WTC11 (cell line): ENCODE measurements at regions not wholly inside any gene's neighbourhood (a gene's known extent, or its start where the extent isn't known, plus 50 kb on each side); places are given as distances from the start of the nearest gene placed in this dataset.

Experiments used
- ATAC-seq: fragments of 200-7000 bp; cut with Tn5 transposase; 2 replicates; pipeline ENCODE4 v1.10.0; 2021; ENCODE audit warnings: mild to moderate bottlenecking, moderate library complexity
- CTCF ChIA-PET: fragments of 300-600 bp; sonication (Branson Sonifier 250); formaldehyde crosslinking; loops from one replicate; lab custom pipeline; 2021; ENCODE audit warnings: antibody characterized with exemption; lab: Charles Lee
- POLR2A ChIA-PET: fragments of 350-600 bp; sonication (Branson Sonifier 250); formaldehyde crosslinking; loops from one replicate; lab custom pipeline; 2021; ENCODE audit warnings: antibody characterized with exemption; lab: Charles Lee
- DNase-seq: peaks from one replicate; pipeline ENCODE4 v3.0.0; 2021; ENCODE audit warnings: low spot score
- H3K27ac Mint-ChIP-seq: 2 replicates; pipeline ENCODE4 v1.8.0; 2021; ENCODE audit warnings: mixed read lengths
- H3K27me3 Mint-ChIP-seq: 2 replicates; pipeline ENCODE4 v1.8.0; 2021; ENCODE audit warnings: low read depth, mild to moderate bottlenecking, moderate library complexity, mixed read lengths
- H3K36me3 Mint-ChIP-seq: 2 replicates; pipeline ENCODE4 v1.8.0; 2021; ENCODE audit warnings: mixed read lengths
- H3K4me1 Mint-ChIP-seq: 2 replicates; pipeline ENCODE4 v1.8.0; 2022; ENCODE audit warnings: mixed read lengths
- H3K4me3 Mint-ChIP-seq: 2 replicates; pipeline ENCODE4 v1.8.0; 2021; ENCODE audit warnings: mild to moderate bottlenecking, moderate library complexity, mixed read lengths
- H3K9me3 Mint-ChIP-seq: 2 replicates; pipeline ENCODE4 v1.8.0; 2021; ENCODE audit warnings: mixed read lengths
- ETV6 ChIP-seq: sonication (generic); formaldehyde crosslinking; IDR thresholded peaks from 2 replicates; pipeline ENCODE4 v1.8.1; 2022; ENCODE audit warnings: mild to moderate bottlenecking, missing genetic modification reagents
- FOXJ3 ChIP-seq: sonication (generic); formaldehyde crosslinking; IDR thresholded peaks from 2 replicates; pipeline ENCODE4 v1.9.0; 2021; ENCODE audit warnings: missing genetic modification reagents, mild to moderate bottlenecking, borderline replicate concordance
- GRHL2 ChIP-seq: fragments of 250-450 bp; sonication (Bioruptor Pico); IDR thresholded peaks from 2 replicates; pipeline ENCODE4 v1.8.0; 2022; ENCODE audit warnings: mild to moderate bottlenecking, moderate library complexity; ENCODE audit not compliant: insufficient replicate concordance, severe bottlenecking
- JUN ChIP-seq: sonication (generic); formaldehyde crosslinking; IDR thresholded peaks from 2 replicates; pipeline ENCODE4 v1.8.0; 2023; ENCODE audit warnings: mild to moderate bottlenecking, missing genetic modification reagents
- NFE2L1 ChIP-seq: sonication (generic); formaldehyde crosslinking; IDR thresholded peaks from 2 replicates; pipeline ENCODE4 v1.8.1; 2023; ENCODE audit warnings: missing genetic modification reagents
- NR2C2 ChIP-seq: sonication (generic); formaldehyde crosslinking; IDR thresholded peaks from 2 replicates; pipeline ENCODE4 v1.8.0; 2022; ENCODE audit warnings: mild to moderate bottlenecking, missing genetic modification reagents
- OVOL2 ChIP-seq: fragments of 250-450 bp; sonication (Bioruptor Pico); IDR thresholded peaks from 2 replicates; pipeline ENCODE4 v1.9.0; 2021; ENCODE audit warnings: mild to moderate bottlenecking, borderline replicate concordance
- RELA ChIP-seq: sonication (generic); formaldehyde crosslinking; IDR thresholded peaks from 2 replicates; pipeline ENCODE4 v1.8.1; 2022; ENCODE audit warnings: missing genetic modification reagents, mild to moderate bottlenecking, borderline replicate concordance
- TP53 ChIP-seq: sonication (generic); formaldehyde crosslinking; IDR thresholded peaks from 2 replicates; pipeline ENCODE4 v1.8.1; 2023; ENCODE audit warnings: mild to moderate bottlenecking, missing genetic modification reagents
- ZNF317 ChIP-seq: sonication (generic); formaldehyde crosslinking; IDR thresholded peaks from 2 replicates; pipeline ENCODE4 v1.8.1; 2023; ENCODE audit warnings: low read depth, mild to moderate bottlenecking, moderate library complexity, missing genetic modification reagents, borderline replicate concordance
- ZNF423 ChIP-seq: fragments of 250-450 bp; sonication (Bioruptor Pico); IDR thresholded peaks from 2 replicates; pipeline ENCODE4 v2.1.2; 2022; ENCODE audit warnings: mild to moderate bottlenecking, moderate library complexity
- TF ChIP-seq, protein P1 (sequence below): sonication (generic); formaldehyde crosslinking; IDR thresholded peaks from 2 replicates; pipeline ENCODE4 v1.8.1; 2023; ENCODE audit warnings: mild to moderate bottlenecking, missing genetic modification reagents, borderline replicate concordance
- TF ChIP-seq, protein P2 (sequence below): sonication (generic); formaldehyde crosslinking; IDR thresholded peaks from 2 replicates; pipeline ENCODE4 v1.8.1; 2022; ENCODE audit warnings: missing genetic modification reagents, borderline replicate concordance
- TF ChIP-seq, protein P3 (sequence below): sonication (generic); formaldehyde crosslinking; IDR thresholded peaks from 2 replicates; pipeline ENCODE4 v1.8.1; 2023; ENCODE audit warnings: mild to moderate bottlenecking, missing genetic modification reagents, moderate library complexity
- TF ChIP-seq, protein P4 (sequence below): sonication (generic); formaldehyde crosslinking; IDR thresholded peaks from 2 replicates; pipeline ENCODE4 v1.8.0; 2022; ENCODE audit warnings: mild to moderate bottlenecking, missing genetic modification reagents
- TF ChIP-seq, protein P5 (sequence below): sonication (generic); formaldehyde crosslinking; conservative IDR thresholded peaks from 2 replicates; pipeline ENCODE4 v1.8.1; 2023; ENCODE audit warnings: mild to moderate bottlenecking, low read depth, missing genetic modification reagents, moderate library complexity

DNA sequence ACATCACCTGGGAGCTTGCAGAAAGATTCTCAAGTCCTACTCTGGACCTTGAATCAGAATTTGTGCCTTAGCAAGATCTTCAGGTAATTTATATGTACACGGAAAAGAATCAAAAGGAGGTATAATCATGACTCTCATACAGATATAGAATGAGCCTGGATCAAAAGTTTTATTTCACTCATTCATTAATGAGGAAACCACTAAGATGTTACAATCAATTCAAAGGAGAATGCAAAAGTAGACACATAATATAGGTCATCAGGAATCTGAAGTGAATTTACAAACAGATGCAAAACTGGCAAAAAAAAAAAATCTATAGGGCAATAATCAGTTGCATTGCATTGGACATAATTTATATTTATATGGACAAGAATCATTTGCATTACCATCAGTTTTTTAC is 195.4 kb upstream of the TLE3 start:
- H3K36me3 Mint-ChIP-seq = no peaks in the 10 kb centered on the region
- H3K4me3 Mint-ChIP-seq = no peak overlapping the region
- ATAC-seq (no peak), DNase-seq (no peak)
- no peak for TF ChIP-seq FOXJ3 (CRISPR knock-in tag)
- no peak for TF ChIP-seq ZNF317
- TF ChIP-seq JUN (CRISPR knock-in tag) = no peak
- no peak for TF ChIP-seq NFE2L1 (CRISPR knock-in tag)
- no peak for TF ChIP-seq ZNF423
- no peak for TF ChIP-seq RELA (CRISPR knock-in tag)
- TF ChIP-seq, protein P1, sequence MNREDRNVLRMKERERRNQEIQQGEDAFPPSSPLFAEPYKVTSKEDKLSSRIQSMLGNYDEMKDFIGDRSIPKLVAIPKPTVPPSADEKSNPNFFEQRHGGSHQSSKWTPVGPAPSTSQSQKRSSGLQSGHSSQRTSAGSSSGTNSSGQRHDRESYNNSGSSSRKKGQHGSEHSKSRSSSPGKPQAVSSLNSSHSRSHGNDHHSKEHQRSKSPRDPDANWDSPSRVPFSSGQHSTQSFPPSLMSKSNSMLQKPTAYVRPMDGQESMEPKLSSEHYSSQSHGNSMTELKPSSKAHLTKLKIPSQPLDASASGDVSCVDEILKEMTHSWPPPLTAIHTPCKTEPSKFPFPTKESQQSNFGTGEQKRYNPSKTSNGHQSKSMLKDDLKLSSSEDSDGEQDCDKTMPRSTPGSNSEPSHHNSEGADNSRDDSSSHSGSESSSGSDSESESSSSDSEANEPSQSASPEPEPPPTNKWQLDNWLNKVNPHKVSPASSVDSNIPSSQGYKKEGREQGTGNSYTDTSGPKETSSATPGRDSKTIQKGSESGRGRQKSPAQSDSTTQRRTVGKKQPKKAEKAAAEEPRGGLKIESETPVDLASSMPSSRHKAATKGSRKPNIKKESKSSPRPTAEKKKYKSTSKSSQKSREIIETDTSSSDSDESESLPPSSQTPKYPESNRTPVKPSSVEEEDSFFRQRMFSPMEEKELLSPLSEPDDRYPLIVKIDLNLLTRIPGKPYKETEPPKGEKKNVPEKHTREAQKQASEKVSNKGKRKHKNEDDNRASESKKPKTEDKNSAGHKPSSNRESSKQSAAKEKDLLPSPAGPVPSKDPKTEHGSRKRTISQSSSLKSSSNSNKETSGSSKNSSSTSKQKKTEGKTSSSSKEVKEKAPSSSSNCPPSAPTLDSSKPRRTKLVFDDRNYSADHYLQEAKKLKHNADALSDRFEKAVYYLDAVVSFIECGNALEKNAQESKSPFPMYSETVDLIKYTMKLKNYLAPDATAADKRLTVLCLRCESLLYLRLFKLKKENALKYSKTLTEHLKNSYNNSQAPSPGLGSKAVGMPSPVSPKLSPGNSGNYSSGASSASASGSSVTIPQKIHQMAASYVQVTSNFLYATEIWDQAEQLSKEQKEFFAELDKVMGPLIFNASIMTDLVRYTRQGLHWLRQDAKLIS = no peak
- TF ChIP-seq, protein P2, sequence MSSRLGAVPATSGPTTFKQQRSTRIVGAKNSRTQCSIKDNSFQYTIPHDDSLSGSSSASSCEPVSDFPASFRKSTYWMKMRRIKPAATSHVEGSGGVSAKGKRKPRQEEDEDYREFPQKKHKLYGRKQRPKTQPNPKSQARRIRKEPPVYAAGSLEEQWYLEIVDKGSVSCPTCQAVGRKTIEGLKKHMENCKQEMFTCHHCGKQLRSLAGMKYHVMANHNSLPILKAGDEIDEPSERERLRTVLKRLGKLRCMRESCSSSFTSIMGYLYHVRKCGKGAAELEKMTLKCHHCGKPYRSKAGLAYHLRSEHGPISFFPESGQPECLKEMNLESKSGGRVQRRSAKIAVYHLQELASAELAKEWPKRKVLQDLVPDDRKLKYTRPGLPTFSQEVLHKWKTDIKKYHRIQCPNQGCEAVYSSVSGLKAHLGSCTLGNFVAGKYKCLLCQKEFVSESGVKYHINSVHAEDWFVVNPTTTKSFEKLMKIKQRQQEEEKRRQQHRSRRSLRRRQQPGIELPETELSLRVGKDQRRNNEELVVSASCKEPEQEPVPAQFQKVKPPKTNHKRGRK (CRISPR knock-in tag) = no peak
- no peak for TF ChIP-seq ETV6 (CRISPR knock-in tag)
- TF ChIP-seq GRHL2 = no peak
- no peak for TF ChIP-seq OVOL2
- TF ChIP-seq NR2C2 = no peak
- TF ChIP-seq, protein P3, sequence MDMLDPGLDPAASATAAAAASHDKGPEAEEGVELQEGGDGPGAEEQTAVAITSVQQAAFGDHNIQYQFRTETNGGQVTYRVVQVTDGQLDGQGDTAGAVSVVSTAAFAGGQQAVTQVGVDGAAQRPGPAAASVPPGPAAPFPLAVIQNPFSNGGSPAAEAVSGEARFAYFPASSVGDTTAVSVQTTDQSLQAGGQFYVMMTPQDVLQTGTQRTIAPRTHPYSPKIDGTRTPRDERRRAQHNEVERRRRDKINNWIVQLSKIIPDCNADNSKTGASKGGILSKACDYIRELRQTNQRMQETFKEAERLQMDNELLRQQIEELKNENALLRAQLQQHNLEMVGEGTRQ (CRISPR knock-in tag) = no peak
- H3K4me1 Mint-ChIP-seq = peaks cover 18% of the 10 kb centered on the region
- H3K27me3 Mint-ChIP-seq = no peaks in the 10 kb centered on the region
- CTCF ChIA-PET = no interaction called here
- POLR2A ChIA-PET = no interaction called here
- H3K9me3 Mint-ChIP-seq = no peaks in the 10 kb centered on the region
- H3K27ac Mint-ChIP-seq = no peak overlapping the region

DNA sequence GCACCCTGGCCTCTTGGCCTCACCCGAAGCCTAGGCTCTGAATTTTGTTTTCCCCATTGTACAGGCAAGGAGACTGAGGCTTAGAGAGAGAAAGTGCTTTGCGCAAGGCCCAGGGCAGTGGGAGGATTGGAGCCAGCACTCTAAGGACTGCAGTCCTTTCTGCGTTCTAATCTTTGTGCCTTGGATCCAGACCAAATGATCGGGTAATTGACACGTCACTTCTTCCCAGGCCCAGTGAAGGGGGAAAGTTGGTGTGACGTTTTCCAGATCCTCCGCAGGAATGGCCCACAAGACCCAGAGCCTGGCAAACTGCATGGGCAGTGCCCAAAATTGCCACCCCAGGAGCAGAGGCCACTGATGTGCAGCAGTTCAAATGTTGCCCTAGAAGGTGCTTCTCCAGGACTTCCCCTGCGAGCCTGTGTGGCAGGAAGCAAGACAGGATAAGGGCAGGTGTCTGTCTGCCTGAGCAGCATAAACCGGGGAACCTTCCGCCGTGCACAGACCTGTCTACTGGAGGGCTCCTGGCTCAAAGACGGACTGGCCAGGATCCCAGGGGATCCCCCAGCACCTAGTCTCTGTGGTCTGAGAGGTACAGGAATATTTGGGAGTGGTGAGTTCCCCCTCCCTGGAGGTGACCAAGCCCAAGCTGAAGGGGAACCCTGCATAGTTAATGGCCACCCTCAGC is 194.5 kb upstream of the TLE3 start:
- ATAC-seq = no peak
- TF ChIP-seq, protein P4, sequence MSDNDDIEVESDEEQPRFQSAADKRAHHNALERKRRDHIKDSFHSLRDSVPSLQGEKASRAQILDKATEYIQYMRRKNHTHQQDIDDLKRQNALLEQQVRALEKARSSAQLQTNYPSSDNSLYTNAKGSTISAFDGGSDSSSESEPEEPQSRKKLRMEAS (CRISPR knock-in tag) = no peak
- TF ChIP-seq TP53 (CRISPR knock-in tag) = no peak
- TF ChIP-seq, protein P5, sequence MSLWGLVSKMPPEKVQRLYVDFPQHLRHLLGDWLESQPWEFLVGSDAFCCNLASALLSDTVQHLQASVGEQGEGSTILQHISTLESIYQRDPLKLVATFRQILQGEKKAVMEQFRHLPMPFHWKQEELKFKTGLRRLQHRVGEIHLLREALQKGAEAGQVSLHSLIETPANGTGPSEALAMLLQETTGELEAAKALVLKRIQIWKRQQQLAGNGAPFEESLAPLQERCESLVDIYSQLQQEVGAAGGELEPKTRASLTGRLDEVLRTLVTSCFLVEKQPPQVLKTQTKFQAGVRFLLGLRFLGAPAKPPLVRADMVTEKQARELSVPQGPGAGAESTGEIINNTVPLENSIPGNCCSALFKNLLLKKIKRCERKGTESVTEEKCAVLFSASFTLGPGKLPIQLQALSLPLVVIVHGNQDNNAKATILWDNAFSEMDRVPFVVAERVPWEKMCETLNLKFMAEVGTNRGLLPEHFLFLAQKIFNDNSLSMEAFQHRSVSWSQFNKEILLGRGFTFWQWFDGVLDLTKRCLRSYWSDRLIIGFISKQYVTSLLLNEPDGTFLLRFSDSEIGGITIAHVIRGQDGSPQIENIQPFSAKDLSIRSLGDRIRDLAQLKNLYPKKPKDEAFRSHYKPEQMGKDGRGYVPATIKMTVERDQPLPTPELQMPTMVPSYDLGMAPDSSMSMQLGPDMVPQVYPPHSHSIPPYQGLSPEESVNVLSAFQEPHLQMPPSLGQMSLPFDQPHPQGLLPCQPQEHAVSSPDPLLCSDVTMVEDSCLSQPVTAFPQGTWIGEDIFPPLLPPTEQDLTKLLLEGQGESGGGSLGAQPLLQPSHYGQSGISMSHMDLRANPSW = no peak
- Mint-ChIP-seq H3K27me3 (no peaks in the 10 kb centered on the region), H3K36me3 (no peaks in the 10 kb centered on the region), H3K27ac (no peak overlapping the region), H3K4me3 (no peak overlapping the region), H3K9me3 (no peaks in the 10 kb centered on the region), H3K4me1 (peaks cover 18% of the 10 kb centered on the region)
- no peak for DNase-seq
- ChIA-PET CTCF (no interaction called here), POLR2A (no interaction called here)
